Retinal pigment epithelial cell (primary cell): ENCODE measurements at regions not wholly inside any gene's neighbourhood (a gene's known extent, or its start where the extent isn't known, plus 50 kb on each side); places are given as distances from the start of the nearest gene placed in this dataset.

ENCODE experiments used
- DNase-seq: peaks from one replicate; pipeline ENCODE4 v3.0.0-alpha.2; 2010; ENCODE audit warnings: low read depth
- H3K4me3 ChIP-seq: 2 replicates; pipeline ENCODE4 v1.5.1; 2011; ENCODE audit warnings: mild to moderate bottlenecking, low read length, control low read depth, moderate library complexity
- TF ChIP-seq, protein P1 (sequence below): conservative IDR thresholded peaks from 2 replicates; pipeline ENCODE4 v1.5.1; 2011; ENCODE audit warnings: low read depth, low read length, control low read depth, inconsistent platforms

DNA sequence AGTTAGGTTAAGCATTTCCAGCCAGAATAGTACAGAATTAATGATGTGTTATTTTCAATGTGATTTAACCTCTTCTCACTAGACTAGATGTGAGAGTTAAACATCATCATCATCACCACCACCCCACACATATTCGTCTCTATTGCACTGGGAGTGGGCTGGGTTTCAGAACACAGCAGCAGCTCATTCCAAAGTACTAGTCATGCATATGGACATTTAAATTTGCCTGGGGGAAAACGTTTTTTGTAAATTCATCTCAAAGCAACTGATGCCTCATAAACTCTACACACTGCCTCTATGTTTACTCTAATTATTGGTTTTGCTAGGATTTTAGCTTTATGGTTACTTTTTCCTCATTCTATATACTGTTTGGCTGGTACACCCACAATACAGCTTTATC lies 509.1 kb downstream of the PPP4R3C start:
- no peak for DNase-seq
- TF ChIP-seq, protein P1, sequence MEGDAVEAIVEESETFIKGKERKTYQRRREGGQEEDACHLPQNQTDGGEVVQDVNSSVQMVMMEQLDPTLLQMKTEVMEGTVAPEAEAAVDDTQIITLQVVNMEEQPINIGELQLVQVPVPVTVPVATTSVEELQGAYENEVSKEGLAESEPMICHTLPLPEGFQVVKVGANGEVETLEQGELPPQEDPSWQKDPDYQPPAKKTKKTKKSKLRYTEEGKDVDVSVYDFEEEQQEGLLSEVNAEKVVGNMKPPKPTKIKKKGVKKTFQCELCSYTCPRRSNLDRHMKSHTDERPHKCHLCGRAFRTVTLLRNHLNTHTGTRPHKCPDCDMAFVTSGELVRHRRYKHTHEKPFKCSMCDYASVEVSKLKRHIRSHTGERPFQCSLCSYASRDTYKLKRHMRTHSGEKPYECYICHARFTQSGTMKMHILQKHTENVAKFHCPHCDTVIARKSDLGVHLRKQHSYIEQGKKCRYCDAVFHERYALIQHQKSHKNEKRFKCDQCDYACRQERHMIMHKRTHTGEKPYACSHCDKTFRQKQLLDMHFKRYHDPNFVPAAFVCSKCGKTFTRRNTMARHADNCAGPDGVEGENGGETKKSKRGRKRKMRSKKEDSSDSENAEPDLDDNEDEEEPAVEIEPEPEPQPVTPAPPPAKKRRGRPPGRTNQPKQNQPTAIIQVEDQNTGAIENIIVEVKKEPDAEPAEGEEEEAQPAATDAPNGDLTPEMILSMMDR = no peak
- H3K4me3 ChIP-seq = no peak overlapping the region

DNA sequence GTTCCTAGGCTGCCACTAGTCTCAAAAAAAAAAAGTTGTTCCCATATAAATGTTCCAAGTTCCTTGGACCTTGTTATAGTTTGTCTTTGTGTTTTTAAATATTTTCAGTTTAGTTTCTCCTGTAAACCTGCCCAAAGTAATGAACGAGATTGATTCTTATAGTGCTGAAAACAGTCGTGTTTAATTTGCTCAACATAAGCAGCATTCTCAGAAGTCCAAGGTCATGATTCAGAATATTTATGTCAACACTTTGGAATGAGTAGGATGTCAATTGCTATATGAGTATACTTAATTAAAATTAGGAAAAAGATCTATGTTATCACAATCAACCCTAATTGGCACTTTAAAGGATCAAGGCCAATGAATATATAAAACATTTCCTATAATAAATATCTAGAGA lies 510.9 kb downstream of the PPP4R3C start:
- TF ChIP-seq, protein P1 = no peak
- peak; percentile 32 for DNase-seq
- no peak overlapping the region for H3K4me3 ChIP-seq

DNA sequence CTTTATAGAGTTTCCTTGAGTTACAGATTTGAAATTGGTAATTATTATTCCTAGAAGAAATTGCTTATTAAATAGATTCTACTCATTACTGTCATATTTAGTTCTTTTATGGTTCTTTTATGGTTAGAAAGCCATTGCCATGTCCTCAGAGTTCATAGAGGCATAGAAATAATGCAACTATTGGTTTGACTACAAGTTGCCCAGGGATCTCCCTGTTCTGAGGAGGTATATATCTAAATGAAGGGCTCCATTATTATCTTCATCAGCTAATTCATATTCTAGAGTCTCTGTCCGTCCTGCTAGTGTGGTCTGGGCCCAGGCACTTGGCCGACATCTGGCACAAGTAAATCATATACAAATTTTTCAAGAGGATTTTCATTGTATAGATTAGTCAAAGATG lies 535.7 kb downstream of the PPP4R3C start:
- H3K4me3 ChIP-seq = no peak overlapping the region
- DNase-seq = no peak
- TF ChIP-seq, protein P1 = no peak

DNA sequence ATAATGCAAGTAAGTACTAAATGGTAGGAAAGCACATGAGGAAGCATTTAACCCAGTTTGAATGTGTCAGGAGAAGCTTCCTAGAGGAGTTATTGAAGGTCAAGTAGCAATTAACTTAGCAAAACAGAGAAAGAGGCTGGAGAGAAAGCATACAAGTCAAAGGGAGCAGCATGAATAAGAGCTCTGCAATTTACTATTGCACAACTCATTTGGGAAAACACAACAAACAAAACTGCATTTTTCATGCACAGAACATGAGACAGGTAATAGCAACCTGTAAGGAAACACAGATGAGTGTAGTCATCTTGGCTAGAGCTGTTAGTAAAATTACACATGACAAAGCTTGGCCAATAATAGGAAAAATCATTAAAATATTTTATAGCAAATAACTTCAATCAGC lies 538.1 kb downstream of the PPP4R3C start:
- no peak overlapping the region for H3K4me3 ChIP-seq
- DNase-seq = no peak
- TF ChIP-seq, protein P1 = no peak

DNA sequence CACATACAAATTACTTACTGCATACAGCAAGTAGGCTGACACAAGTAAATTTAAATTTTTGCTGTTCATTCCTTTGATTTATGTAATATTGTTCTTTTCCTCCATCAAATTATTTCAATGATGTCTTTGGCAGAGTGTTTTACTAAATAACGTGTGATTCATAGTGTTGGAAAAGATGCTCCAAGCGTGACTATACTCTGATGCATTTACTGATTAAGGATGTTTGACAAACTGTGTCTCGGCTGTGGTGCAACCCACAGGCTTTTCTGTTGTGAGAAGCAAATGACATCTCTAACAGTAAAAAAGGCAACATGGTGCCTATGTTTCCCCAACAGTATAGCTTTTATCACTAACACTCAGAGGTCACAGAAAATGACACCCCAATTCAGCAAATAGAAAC lies 540.9 kb downstream of the PPP4R3C start:
- no peak overlapping the region for H3K4me3 ChIP-seq
- TF ChIP-seq, protein P1 = no peak
- DNase-seq = no peak

DNA sequence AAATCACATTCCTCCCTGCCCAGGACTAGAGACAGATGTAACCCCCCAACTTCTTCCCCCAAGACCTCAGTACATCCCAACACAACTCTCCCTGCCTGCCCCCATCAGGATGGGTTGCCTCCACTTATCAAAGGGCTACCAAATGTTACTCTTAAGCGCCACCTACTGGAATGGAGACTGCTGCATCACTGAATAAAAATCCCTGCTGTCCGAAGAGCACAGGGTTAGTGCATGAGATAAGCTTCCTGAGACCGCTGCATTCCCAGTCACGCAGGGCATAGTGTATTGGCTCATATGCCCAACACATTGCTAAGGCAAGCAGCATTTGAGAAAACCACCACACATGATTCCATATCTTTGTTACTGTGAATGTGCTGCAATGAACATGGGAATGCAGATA lies 544.5 kb downstream of the PPP4R3C start:
- TF ChIP-seq, protein P1 = peak; percentile 52
- no peak overlapping the region for H3K4me3 ChIP-seq
- DNase-seq = no peak

DNA sequence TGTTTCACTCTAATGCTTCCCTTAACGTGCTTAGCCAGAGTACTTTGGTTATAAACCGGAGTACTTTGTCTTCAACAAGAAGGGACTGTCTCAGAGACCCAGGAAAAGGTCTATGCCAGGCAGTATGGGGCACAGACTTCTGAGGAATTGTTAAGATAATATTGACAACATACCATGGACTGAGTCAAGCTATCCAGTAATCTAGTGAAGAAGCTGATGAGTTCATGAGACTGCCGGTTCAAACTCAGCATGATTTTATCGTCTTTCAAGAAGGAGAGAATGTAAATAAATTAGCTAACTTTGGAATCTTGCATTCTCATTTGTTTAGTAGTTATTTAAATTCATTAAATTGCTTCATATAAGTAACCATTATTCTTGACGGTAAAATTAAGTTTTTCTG lies 546.1 kb downstream of the PPP4R3C start:
- no peak for DNase-seq
- TF ChIP-seq, protein P1 = no peak
- H3K4me3 ChIP-seq = no peak overlapping the region
